Spinal cord (tissue), 9 donors: ENCODE measurements at regions not wholly inside any gene's neighbourhood (a gene's known extent, or its start where the extent isn't known, plus 50 kb on each side); places are given as distances from the start of the nearest gene placed in this dataset.

Experiments
- DNase-seq, 6 donors: peaks; one replicate each; pipeline versions ENCODE4 v3.0.0 to v3.0.0-alpha.2; 2013 to 2015; ENCODE audit warnings: low spot score in 6 of 6, low read depth in 4 of 6
- H3K27ac ChIP-seq: one replicate; pipeline ENCODE4 v1.5.1; 2013; ENCODE audit warnings: low read depth, low read length, control low read depth
- H3K27me3 ChIP-seq: one replicate; pipeline ENCODE4 v1.6.1; 2013; ENCODE audit warnings: low read length; ENCODE audit not compliant: control insufficient read depth, insufficient read depth
- H3K36me3 ChIP-seq: one replicate; pipeline ENCODE4 v1.6.1; 2013; ENCODE audit warnings: low read length; ENCODE audit not compliant: control insufficient read depth, insufficient read depth
- H3K4me1 ChIP-seq: one replicate; pipeline ENCODE4 v1.6.1; 2013; ENCODE audit warnings: low read length; ENCODE audit not compliant: control insufficient read depth, insufficient read depth
- H3K4me3 ChIP-seq: one replicate; pipeline ENCODE4 v1.5.1; 2013; ENCODE audit warnings: low read depth, low read length, control low read depth
- H3K9me3 ChIP-seq: one replicate; pipeline ENCODE4 v1.6.1; 2013; ENCODE audit warnings: low read length; ENCODE audit not compliant: control insufficient read depth, insufficient read depth
- WGBS: methylation state at CpG from one replicate; pipeline ENCODE4 v1.1.5; 2013; ENCODE audit warnings: missing lambda C conversion rate; ENCODE audit not compliant: insufficient coverage; 5-methylcytosine and 5-hydroxymethylcytosine counted together
- donor health status: healthy.

- no peak for DNase-seq
- Histone ChIP-seq H3K4me3 (no peak overlapping the region), H3K36me3 (no peaks in the 10 kb centered on the region), H3K27ac (no peak overlapping the region), H3K4me1 (no peaks in the 10 kb centered on the region), H3K27me3 (no peaks in the 10 kb centered on the region), H3K9me3 (no peaks in the 10 kb centered on the region)
- 36% methylated on average over 3 of the region's 8 CpGs for WGBS
Observed at GRCh38 chr13:75161804-75162203, 320.2 kb downstream of the TBC1D4 start.

- Histone ChIP-seq H3K4me3 (no peak overlapping the region), H3K27me3 (no peaks in the 10 kb centered on the region), H3K9me3 (peaks cover 2% of the 10 kb centered on the region), H3K4me1 (no peaks in the 10 kb centered on the region), H3K36me3 (no peaks in the 10 kb centered on the region), H3K27ac (no peak overlapping the region)
- no CpG with 5 or more reads among the region's 1 CpG for WGBS
- DNase-seq = peak in 1 of 6 donors; percentile 9
Observed at GRCh38 chr13:75160984-75161383, 321.0 kb downstream of the TBC1D4 start.

- Histone ChIP-seq H3K4me3 (no peak overlapping the region), H3K9me3 (peaks cover 2% of the 10 kb centered on the region)
- WGBS = 40% methylated on average over 1 of the region's 4 CpGs
Observed at GRCh38 chr13:75154331-75154730, 327.6 kb downstream of the TBC1D4 start.

GRCh38 chr13:75153834-75154233 lies 328.1 kb downstream of the TBC1D4 start:
- Histone ChIP-seq H3K4me3 (no peak overlapping the region), H3K36me3 (no peaks in the 10 kb centered on the region), H3K27me3 (no peaks in the 10 kb centered on the region), H3K27ac (no peak overlapping the region), H3K4me1 (no peaks in the 10 kb centered on the region), H3K9me3 (peaks cover 2% of the 10 kb centered on the region)
- DNase-seq = no peak

More at GRCh38 chr13:75154331-75154730, 327.6 kb downstream of the TBC1D4 start:
- no peaks in the 10 kb centered on the region for H3K4me1 ChIP-seq
- H3K27ac ChIP-seq = no peak overlapping the region
- H3K27me3 ChIP-seq = no peaks in the 10 kb centered on the region
- H3K36me3 ChIP-seq = no peaks in the 10 kb centered on the region
- DNase-seq = peak in 1 of 6 donors; percentile 69

- H3K4me1 ChIP-seq = no peaks in the 10 kb centered on the region
- 90% methylated on average over 2 of the region's 4 CpGs for WGBS
- peaks cover 2% of the 10 kb centered on the region for H3K9me3 ChIP-seq
- H3K27ac ChIP-seq = no peak overlapping the region
- no peak for DNase-seq
- H3K4me3 ChIP-seq = no peak overlapping the region
- H3K27me3 ChIP-seq = no peaks in the 10 kb centered on the region
- no peaks in the 10 kb centered on the region for H3K36me3 ChIP-seq
Observed at GRCh38 chr13:75153386-75153785, 328.6 kb downstream of the TBC1D4 start.

GRCh38 chr13:75151081-75151643 lies 330.8 kb downstream of the TBC1D4 start:
- H3K27me3 ChIP-seq = no peaks in the 10 kb centered on the region

GRCh38 chr13:75149776-75150175 lies 332.2 kb downstream of the TBC1D4 start:
- Histone ChIP-seq H3K4me1 (no peaks in the 10 kb centered on the region), H3K4me3 (no peak overlapping the region), H3K9me3 (no peaks in the 10 kb centered on the region), H3K36me3 (no peaks in the 10 kb centered on the region), H3K27me3 (no peaks in the 10 kb centered on the region), H3K27ac (no peak overlapping the region)
- peak in 1 of 6 donors; percentile 56 for DNase-seq

More at GRCh38 chr13:75151081-75151643, 330.8 kb downstream of the TBC1D4 start:
- DNase-seq = no peak
- Histone ChIP-seq H3K4me3 (no peak overlapping the region), H3K4me1 (no peaks in the 10 kb centered on the region), H3K9me3 (no peaks in the 10 kb centered on the region), H3K27ac (no peak overlapping the region), H3K36me3 (no peaks in the 10 kb centered on the region)
- 94% methylated on average over 2 of the region's 3 CpGs for WGBS

GRCh38 chr13:75147946-75148345 lies 334.0 kb downstream of the TBC1D4 start:
- Histone ChIP-seq H3K4me3 (no peak overlapping the region), H3K4me1 (no peaks in the 10 kb centered on the region), H3K9me3 (no peaks in the 10 kb centered on the region), H3K36me3 (no peaks in the 10 kb centered on the region), H3K27me3 (no peaks in the 10 kb centered on the region), H3K27ac (no peak overlapping the region)
- DNase-seq = no peak
- no CpG with 5 or more reads among the region's 5 CpGs for WGBS

- Histone ChIP-seq H3K9me3 (no peaks in the 10 kb centered on the region), H3K27ac (no peak overlapping the region), H3K4me1 (no peaks in the 10 kb centered on the region), H3K4me3 (no peak overlapping the region), H3K27me3 (no peaks in the 10 kb centered on the region), H3K36me3 (no peaks in the 10 kb centered on the region)
- no CpG with 5 or more reads among the region's 1 CpG for WGBS
- no peak for DNase-seq
Observed at GRCh38 chr13:75146436-75146835, 335.5 kb downstream of the TBC1D4 start.

GRCh38 chr13:75145927-75146326 lies 336.0 kb downstream of the TBC1D4 start:
- H3K27me3 ChIP-seq = no peaks in the 10 kb centered on the region
- DNase-seq = peak in 1 of 6 donors; percentile 57
- no CpG with 5 or more reads among the region's 1 CpG for WGBS

More at GRCh38 chr13:75145927-75146326, 336.0 kb downstream of the TBC1D4 start:
- Histone ChIP-seq H3K9me3 (no peaks in the 10 kb centered on the region), H3K27ac (no peak overlapping the region), H3K4me1 (no peaks in the 10 kb centered on the region), H3K36me3 (no peaks in the 10 kb centered on the region), H3K4me3 (no peak overlapping the region)
